SIG-M5 treated with dmso at 0.1 percent for 504 hours (cell line): ENCODE measurements at regions not wholly inside any gene's neighbourhood (a gene's known extent, or its start where the extent isn't known, plus 50 kb on each side); places are given as distances from the start of the nearest gene placed in this dataset.
"Not testable (repeated sequence)": the region's sequence is repeated elsewhere in the genome, so short reads cannot be mapped to it uniquely, and the experiment has no call there.

Experiments used
- DNase-seq: peaks from one replicate; lab custom pipeline; 2025; ENCODE audit not compliant: unreplicated experiment; lab: John Stamatoyannopoulos, UW

DNA sequence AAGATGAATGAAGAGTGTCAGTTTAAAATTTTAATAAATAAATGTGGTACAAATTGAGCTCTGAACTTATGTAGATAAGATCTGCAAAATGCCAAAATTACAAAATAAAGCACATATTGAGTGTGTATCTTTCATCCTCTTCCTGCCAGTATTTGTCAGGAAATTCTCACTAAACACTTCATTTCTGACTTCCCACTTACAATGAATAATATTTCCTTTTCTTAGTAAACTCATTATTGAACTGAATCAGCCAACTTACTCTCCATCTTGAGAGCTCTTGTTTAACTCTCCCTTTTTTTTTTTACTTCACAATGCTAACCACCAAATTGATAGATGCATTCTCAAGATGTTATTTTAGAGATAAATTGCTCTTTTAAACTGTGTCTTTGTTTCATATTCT lies 1230.2 kb downstream of the JRKL start:
- no peak for DNase-seq

DNA sequence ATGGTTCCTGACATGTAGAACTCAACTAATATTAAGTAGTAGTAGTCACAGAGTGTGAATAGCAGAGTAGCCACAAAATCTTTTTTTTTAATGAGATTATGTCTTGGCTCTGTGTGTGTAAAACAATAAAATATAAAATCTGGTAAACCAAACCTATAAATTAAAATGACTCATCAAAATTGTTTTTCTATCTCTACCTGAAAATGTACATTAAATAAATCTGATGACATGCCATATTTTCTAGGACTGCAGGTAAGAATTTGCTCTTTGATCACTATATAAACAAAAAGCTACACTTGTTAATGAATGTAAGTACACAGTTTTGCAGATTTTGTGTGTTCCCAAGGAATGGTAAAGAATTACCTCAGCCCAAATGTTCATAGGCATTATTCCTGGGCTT lies 1231.5 kb downstream of the JRKL start:
- no peak for DNase-seq

GRCh38 chr11:97622795-97623194 lies 1233.0 kb downstream of the JRKL start:
- DNase-seq = no peak

GRCh38 chr11:97636741-97637140 lies 1246.9 kb downstream of the JRKL start:
- not testable (repeated sequence) for DNase-seq

GRCh38 chr11:97637701-97638100 lies 1247.9 kb downstream of the JRKL start:
- no peak for DNase-seq

GRCh38 chr11:97638641-97639224 lies 1248.9 kb downstream of the JRKL start:
- no peak for DNase-seq

GRCh38 chr11:97641988-97642387 lies 1252.2 kb downstream of the JRKL start:
- DNase-seq = no peak

DNA sequence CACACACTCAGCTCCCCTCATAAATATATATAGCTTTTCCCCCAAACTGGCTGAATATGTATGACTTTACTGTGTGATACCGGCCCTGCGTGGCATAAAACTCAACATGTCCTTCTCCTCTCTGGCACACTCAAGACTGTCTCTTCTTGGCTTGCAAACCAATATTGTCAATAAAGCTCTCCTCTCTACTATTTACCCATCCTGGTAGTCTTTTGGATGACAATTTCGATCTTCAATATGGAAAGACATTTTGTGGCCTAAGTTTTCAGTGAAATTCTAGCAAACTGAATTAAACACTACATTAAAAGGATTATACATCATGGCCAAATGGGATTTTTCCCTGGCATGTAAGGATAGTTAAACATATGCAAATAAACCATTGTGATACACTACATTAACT lies 1255.9 kb downstream of the JRKL start:
- DNase-seq = no peak

DNA sequence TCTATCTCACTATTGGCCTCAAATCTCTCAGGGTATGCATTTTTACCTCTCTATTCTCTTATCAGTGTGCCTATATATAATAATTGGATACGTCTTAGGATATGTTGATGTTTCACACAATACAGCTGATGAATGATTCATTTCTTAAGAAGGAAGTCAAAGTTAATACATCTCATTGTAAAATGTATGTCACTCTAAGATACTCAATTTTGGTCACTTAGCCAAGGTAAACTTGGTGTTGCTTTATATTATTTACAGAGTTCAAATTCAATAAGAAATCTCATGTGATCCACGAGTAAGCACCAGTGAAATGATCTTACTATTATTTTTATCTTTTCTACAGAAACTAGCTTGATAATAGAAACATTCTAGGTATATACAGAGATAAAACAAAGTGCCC lies 1266.5 kb downstream of the JRKL start:
- no peak for DNase-seq

GRCh38 chr11:97657852-97658251 lies 1268.0 kb downstream of the JRKL start:
- no peak for DNase-seq

GRCh38 chr11:97667057-97667456 lies 1277.2 kb downstream of the JRKL start:
- DNase-seq = no peak

GRCh38 chr11:97683733-97684132 lies 1293.9 kb downstream of the JRKL start:
- no peak for DNase-seq

- no peak for DNase-seq
Measured at GRCh38 chr11:97684486-97685439, 1295.0 kb downstream of the JRKL start.

GRCh38 chr11:97685695-97686094 lies 1295.9 kb downstream of the JRKL start:
- DNase-seq = no peak

DNA sequence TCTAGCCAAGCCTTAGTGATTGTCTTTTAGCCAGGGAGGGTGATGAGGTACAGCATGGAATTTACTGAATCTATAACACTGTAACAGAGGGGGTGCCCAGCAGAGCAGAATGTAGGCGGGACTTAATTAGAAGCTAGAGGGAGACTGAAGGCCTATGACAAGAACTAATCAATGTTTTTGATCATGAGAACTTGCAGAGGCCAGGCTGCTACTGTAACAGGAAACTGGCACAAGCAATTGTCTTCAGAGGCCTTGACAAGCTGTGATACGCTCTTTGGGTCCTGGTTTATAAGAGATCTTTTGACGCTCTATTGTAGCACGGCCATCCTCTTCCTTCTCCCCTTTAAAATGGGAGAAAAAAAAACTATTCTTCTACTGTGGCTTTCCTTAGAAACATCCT lies 1297.3 kb downstream of the JRKL start:
- no peak for DNase-seq

GRCh38 chr11:97691061-97691460 lies 1301.2 kb downstream of the JRKL start:
- no peak for DNase-seq

DNA sequence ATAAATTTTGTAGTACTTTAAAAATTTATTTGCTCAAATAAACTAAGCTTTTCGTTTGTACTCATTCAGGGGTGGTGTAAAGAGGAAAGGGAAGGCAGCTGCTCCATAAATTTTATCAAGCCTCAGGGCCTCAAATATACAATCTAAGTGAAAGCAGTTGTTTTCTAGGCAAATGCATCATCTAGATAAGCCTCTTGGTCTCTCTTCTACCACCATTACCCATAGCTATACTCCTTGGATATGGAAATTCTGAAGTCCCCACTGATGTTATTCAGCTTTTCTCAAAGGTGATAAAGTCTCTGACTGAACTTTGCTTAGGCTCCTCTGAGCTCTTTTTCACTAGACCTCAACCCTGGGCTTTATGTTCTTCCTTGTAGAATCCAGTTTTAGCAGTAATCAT lies 1313.1 kb downstream of the JRKL start:
- DNase-seq = no peak

DNA sequence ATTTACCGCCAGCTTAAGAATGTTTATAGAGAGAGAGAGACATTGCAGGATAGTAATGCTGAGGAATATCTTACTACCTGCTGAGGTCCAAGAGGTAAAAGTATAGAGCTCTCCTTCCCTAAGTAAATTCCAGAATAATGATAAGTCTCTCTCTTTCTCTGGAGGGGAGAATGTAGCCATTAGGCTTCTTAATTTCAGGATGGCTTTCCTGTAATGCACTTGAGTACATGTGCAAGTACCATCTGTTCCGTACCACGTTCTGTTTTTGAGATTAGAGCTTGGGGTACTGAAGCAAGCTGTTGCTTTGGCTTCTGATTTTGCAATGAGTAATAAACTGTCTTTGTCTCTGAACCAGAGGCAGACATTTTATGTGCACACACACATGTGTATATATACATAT lies 1314.0 kb downstream of the JRKL start:
- DNase-seq = no peak

DNA sequence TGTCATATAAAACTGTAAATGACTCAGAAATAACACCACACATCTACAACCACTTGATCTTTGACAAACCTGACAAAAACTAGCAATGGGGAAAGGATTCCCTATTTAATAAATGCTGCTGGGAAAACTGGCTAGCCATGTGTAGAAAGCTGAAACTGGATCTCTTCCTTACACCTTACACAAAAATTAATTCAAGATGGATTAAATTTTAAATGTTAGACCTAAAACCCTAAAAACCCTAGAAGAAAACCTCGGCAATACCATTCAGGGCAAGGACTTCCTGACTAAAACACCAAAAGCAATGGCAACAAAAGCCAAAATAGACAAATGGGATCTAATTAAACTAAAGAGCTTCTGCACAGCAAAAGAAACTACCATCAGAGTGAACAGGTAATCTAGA lies 1315.3 kb upstream of the CNTN5 start:
- DNase-seq = not testable (repeated sequence)

GRCh38 chr11:97717922-97718321 lies 1302.8 kb upstream of the CNTN5 start:
- no peak for DNase-seq

DNA sequence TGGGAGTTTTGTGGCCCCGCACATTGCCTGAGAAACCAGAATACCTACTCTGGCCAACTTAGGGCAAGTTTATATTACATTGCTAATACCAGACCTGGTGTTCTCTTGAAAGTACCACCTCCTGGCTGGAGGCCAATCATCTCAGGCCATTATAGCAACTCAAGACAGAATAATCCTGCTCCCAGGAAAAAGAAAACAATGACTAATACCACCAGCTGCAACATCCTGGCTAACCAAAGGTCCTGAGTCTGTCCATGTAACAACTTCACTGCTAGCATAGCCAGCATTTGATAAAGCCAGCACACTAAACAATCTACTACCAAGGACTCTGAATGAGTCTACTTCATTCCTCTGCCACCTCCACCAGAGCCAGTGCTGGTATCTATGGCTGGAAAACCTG lies 1298.7 kb upstream of the CNTN5 start:
- no peak for DNase-seq

GRCh38 chr11:97722721-97723120 lies 1298.0 kb upstream of the CNTN5 start:
- no peak for DNase-seq
